HG03039 (cell line): ENCODE measurements at regions not wholly inside any gene's neighbourhood (a gene's known extent, or its start where the extent isn't known, plus 50 kb on each side); places are given as distances from the start of the nearest gene placed in this dataset.
"Not testable (repeated sequence)": the region's sequence is repeated elsewhere in the genome, so short reads cannot be mapped to it uniquely, and the experiment has no call there.

Experiments
- ATAC-seq: cut with Tn5 transposase; IDR thresholded peaks from one replicate; pipeline ENCODE4 v1.9.1; 2021; ENCODE audit warnings: mild to moderate bottlenecking, moderate library complexity; ENCODE audit not compliant: unreplicated experiment

- no peak for ATAC-seq
Measured at GRCh38 chr11:134659882-134660281, 247.8 kb upstream of the B3GAT1 start.

GRCh38 chr11:134658481-134659225, 246.6 kb upstream of the B3GAT1 start:
- ATAC-seq = no peak

- ATAC-seq = no peak
Measured at GRCh38 chr11:134657631-134658030, 245.6 kb upstream of the B3GAT1 start.

GRCh38 chr11:134656861-134657540, 245.0 kb upstream of the B3GAT1 start:
- no peak for ATAC-seq

- not testable (repeated sequence) for ATAC-seq
Measured at GRCh38 chr11:134656086-134656840, 244.2 kb upstream of the B3GAT1 start.

- no peak for ATAC-seq
Measured at GRCh38 chr11:134655189-134655989, 243.3 kb upstream of the B3GAT1 start.

GRCh38 chr11:134654161-134654915, 242.3 kb upstream of the B3GAT1 start:
- ATAC-seq = no peak

GRCh38 chr11:134652586-134653255, 240.7 kb upstream of the B3GAT1 start:
- no peak for ATAC-seq

GRCh38 chr11:134647066-134647743, 235.2 kb upstream of the B3GAT1 start:
- no peak for ATAC-seq

- no peak for ATAC-seq
Measured at GRCh38 chr11:134646561-134646960, 234.5 kb upstream of the B3GAT1 start.

GRCh38 chr11:134645576-134645975, 233.5 kb upstream of the B3GAT1 start:
- ATAC-seq = no peak

GRCh38 chr11:134644476-134645456, 232.7 kb upstream of the B3GAT1 start:
- no peak for ATAC-seq

GRCh38 chr11:134643115-134644012, 231.3 kb upstream of the B3GAT1 start:
- no peak for ATAC-seq

- no peak for ATAC-seq
Measured at GRCh38 chr11:134642206-134642605, 230.2 kb upstream of the B3GAT1 start.

- ATAC-seq = no peak
Measured at GRCh38 chr11:134640971-134641968, 229.2 kb upstream of the B3GAT1 start.

GRCh38 chr11:134640536-134640935, 228.5 kb upstream of the B3GAT1 start:
- no peak for ATAC-seq
